ENCODE measurements at regions not wholly inside any gene's neighbourhood (a gene's known extent, or its start where the extent isn't known, plus 50 kb on each side); places are given as distances from the start of the nearest gene placed in this dataset.

- DNase-seq: no peak
- no peaks in the 10 kb centered on the region for H3K9me3 ChIP-seq (ENCODE audit: low read length)
- H2AFZ ChIP-seq (ENCODE audit: low read length): no peak overlapping the region
- H3K9ac ChIP-seq (ENCODE audit: low read length): no peak overlapping the region
- H3K9me2 ChIP-seq (replicated peaks; ENCODE audit: insufficient read depth, low read length): no peaks in the 10 kb centered on the region
- no peak overlapping the region for H3K4me3 ChIP-seq (ENCODE audit: low read length)
- no peaks in the 10 kb centered on the region for H3K36me3 ChIP-seq (ENCODE audit: insufficient read depth, low read length)
- no peaks in the 10 kb centered on the region for H3K27me3 ChIP-seq (ENCODE audit: low read length)
- H4K20me1 ChIP-seq (ENCODE audit: insufficient read depth, low read depth, low read length): no peaks in the 10 kb centered on the region
- no peak overlapping the region for H3K27ac ChIP-seq (ENCODE audit: low read length)
- H3K4me2 ChIP-seq (ENCODE audit: low read depth, low read length, poor library complexity, severe bottlenecking): no peak overlapping the region
- H3K79me2 ChIP-seq (ENCODE audit: low read length): no peaks in the 10 kb centered on the region
- H3K4me1 ChIP-seq (ENCODE audit: low read length): no peaks in the 10 kb centered on the region
Observed at GRCh38 chr22:47388778-47389177, 626.3 kb downstream of the TBC1D22A start.

- Histone ChIP-seq H3K27ac (ENCODE audit: low read length) (no peak overlapping the region), H3K36me3 (ENCODE audit: insufficient read depth, low read length) (no peaks in the 10 kb centered on the region), H3K79me2 (ENCODE audit: low read length) (no peaks in the 10 kb centered on the region), H3K9ac (ENCODE audit: low read length) (no peak overlapping the region), H3K9me3 (ENCODE audit: low read length) (no peaks in the 10 kb centered on the region), H3K4me3 (ENCODE audit: low read length) (no peak overlapping the region), H3K4me1 (ENCODE audit: low read length) (no peaks in the 10 kb centered on the region), H4K20me1 (ENCODE audit: insufficient read depth, low read depth, low read length) (no peaks in the 10 kb centered on the region), H3K27me3 (ENCODE audit: low read length) (no peaks in the 10 kb centered on the region), H3K9me2 (replicated peaks; ENCODE audit: insufficient read depth, low read length) (no peaks in the 10 kb centered on the region), H3K4me2 (ENCODE audit: low read depth, low read length, poor library complexity, severe bottlenecking) (no peak overlapping the region), H2AFZ (ENCODE audit: low read length) (no peak overlapping the region)
- no peak for DNase-seq
Observed at GRCh38 chr22:47388331-47388730, 625.9 kb downstream of the TBC1D22A start.

DNA sequence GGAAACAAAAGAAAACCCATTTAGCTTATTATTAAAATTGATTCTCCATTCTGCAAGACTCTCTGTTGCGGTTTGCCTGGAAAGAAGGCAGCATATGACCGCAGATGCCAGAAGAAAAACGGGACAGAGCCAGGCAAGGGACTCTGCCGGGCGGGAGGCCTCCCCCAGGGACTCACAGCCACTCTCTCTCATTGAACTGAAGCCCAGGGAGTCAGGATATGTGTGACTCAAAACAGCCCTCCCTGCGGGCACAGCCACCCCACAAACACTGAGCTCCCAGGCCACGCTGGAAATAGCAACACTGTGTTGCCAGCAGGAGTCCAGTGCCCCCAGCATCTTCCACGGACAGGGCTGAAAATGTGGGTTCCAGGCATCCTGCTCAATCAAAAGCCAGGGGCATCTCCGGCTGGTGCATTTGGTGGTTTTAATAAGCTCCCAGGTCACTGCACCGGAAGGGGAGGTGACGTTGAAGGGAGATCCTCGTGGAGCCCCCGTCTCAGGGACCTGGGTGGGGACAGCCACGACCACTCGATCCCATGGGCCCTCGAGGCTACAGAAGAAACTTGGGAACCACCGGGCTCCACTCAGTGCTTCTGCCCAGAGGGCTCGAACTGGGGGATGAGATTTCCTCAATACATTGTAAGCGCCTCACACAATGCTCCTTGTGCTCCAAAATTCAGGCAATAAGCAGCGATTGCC, 624.5 kb downstream of the TBC1D22A start:
- Histone ChIP-seq H3K4me3 (ENCODE audit: low read length) (no peak overlapping the region), H3K27me3 (ENCODE audit: low read length) (no peaks in the 10 kb centered on the region), H3K9me2 (replicated peaks; ENCODE audit: insufficient read depth, low read length) (no peaks in the 10 kb centered on the region), H3K79me2 (ENCODE audit: low read length) (no peaks in the 10 kb centered on the region), H3K36me3 (ENCODE audit: insufficient read depth, low read length) (no peaks in the 10 kb centered on the region), H3K9me3 (ENCODE audit: low read length) (no peaks in the 10 kb centered on the region), H2AFZ (ENCODE audit: low read length) (no peak overlapping the region), H3K4me2 (ENCODE audit: low read depth, low read length, poor library complexity, severe bottlenecking) (no peak overlapping the region), H3K9ac (ENCODE audit: low read length) (no peak overlapping the region), H3K4me1 (ENCODE audit: low read length) (no peaks in the 10 kb centered on the region), H4K20me1 (ENCODE audit: insufficient read depth, low read depth, low read length) (no peaks in the 10 kb centered on the region), H3K27ac (ENCODE audit: low read length) (no peak overlapping the region)
- no peak for DNase-seq

GRCh38 chr22:47384977-47385376, 622.5 kb downstream of the TBC1D22A start:
- Histone ChIP-seq H3K4me3 (ENCODE audit: low read length) (no peak overlapping the region), H3K4me2 (ENCODE audit: low read depth, low read length, poor library complexity, severe bottlenecking) (no peak overlapping the region), H3K4me1 (ENCODE audit: low read length) (no peaks in the 10 kb centered on the region), H3K27ac (ENCODE audit: low read length) (no peak overlapping the region), H3K9me2 (replicated peaks; ENCODE audit: insufficient read depth, low read length) (no peaks in the 10 kb centered on the region), H2AFZ (ENCODE audit: low read length) (no peak overlapping the region), H3K9ac (ENCODE audit: low read length) (no peak overlapping the region), H3K79me2 (ENCODE audit: low read length) (no peaks in the 10 kb centered on the region), H3K36me3 (ENCODE audit: insufficient read depth, low read length) (no peaks in the 10 kb centered on the region), H4K20me1 (ENCODE audit: insufficient read depth, low read depth, low read length) (no peaks in the 10 kb centered on the region), H3K9me3 (ENCODE audit: low read length) (no peaks in the 10 kb centered on the region), H3K27me3 (ENCODE audit: low read length) (no peaks in the 10 kb centered on the region)
- DNase-seq: no peak

- H3K9me2 ChIP-seq (replicated peaks; ENCODE audit: insufficient read depth, low read length): no peaks in the 10 kb centered on the region
- no peaks in the 10 kb centered on the region for H3K79me2 ChIP-seq (ENCODE audit: low read length)
- H3K27ac ChIP-seq (ENCODE audit: low read length): no peak overlapping the region
Observed at GRCh38 chr22:47382164-47382890, 619.9 kb downstream of the TBC1D22A start.

GRCh38 chr22:47381240-47381639, 618.8 kb downstream of the TBC1D22A start:
- Histone ChIP-seq H3K9ac (ENCODE audit: low read length) (no peak overlapping the region), H3K36me3 (ENCODE audit: insufficient read depth, low read length) (no peaks in the 10 kb centered on the region), H3K4me3 (ENCODE audit: low read length) (no peak overlapping the region), H3K27ac (ENCODE audit: low read length) (no peak overlapping the region), H4K20me1 (ENCODE audit: insufficient read depth, low read depth, low read length) (no peaks in the 10 kb centered on the region), H3K27me3 (ENCODE audit: low read length) (no peaks in the 10 kb centered on the region), H3K9me3 (ENCODE audit: low read length) (no peaks in the 10 kb centered on the region), H3K4me1 (ENCODE audit: low read length) (no peaks in the 10 kb centered on the region), H2AFZ (ENCODE audit: low read length) (no peak overlapping the region), H3K4me2 (ENCODE audit: low read depth, low read length, poor library complexity, severe bottlenecking) (no peak overlapping the region), H3K9me2 (replicated peaks; ENCODE audit: insufficient read depth, low read length) (no peaks in the 10 kb centered on the region), H3K79me2 (ENCODE audit: low read length) (no peaks in the 10 kb centered on the region)
- DNase-seq: no peak

More at GRCh38 chr22:47382164-47382890, 619.9 kb downstream of the TBC1D22A start:
- no peak overlapping the region for H3K4me3 ChIP-seq (ENCODE audit: low read length)
- no peak overlapping the region for H2AFZ ChIP-seq (ENCODE audit: low read length)
- no peaks in the 10 kb centered on the region for H4K20me1 ChIP-seq (ENCODE audit: insufficient read depth, low read depth, low read length)
- no peaks in the 10 kb centered on the region for H3K4me1 ChIP-seq (ENCODE audit: low read length)
- H3K27me3 ChIP-seq (ENCODE audit: low read length): no peaks in the 10 kb centered on the region
- no peak for DNase-seq
- no peak overlapping the region for H3K9ac ChIP-seq (ENCODE audit: low read length)
- no peaks in the 10 kb centered on the region for H3K36me3 ChIP-seq (ENCODE audit: insufficient read depth, low read length)
- no peaks in the 10 kb centered on the region for H3K9me3 ChIP-seq (ENCODE audit: low read length)
- no peak overlapping the region for H3K4me2 ChIP-seq (ENCODE audit: low read depth, low read length, poor library complexity, severe bottlenecking)

DNA sequence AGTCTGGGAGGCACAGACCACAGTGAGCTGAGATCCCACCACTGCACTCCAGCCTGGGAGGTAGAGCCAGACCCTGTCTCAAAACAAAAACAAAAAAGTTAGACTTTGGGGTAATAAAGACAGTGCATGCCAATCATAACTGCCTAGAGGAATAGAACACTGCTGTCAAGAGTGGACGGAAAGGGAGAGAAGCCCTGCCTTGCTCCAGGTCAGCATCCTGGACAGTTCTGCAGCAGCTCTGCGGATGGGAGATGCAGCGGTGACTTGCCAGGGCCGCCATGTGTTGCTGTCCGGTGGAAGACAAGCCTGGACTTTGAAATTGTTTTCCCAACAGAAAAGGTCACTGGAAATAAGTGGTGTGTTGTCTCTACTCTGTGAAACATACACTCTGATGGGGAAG, 618.2 kb downstream of the TBC1D22A start:
- H3K9me2 ChIP-seq (replicated peaks; ENCODE audit: insufficient read depth, low read length): no peaks in the 10 kb centered on the region
- H3K9ac ChIP-seq (ENCODE audit: low read length): no peak overlapping the region
- H3K27ac ChIP-seq (ENCODE audit: low read length): no peak overlapping the region
- no peak overlapping the region for H3K4me2 ChIP-seq (ENCODE audit: low read depth, low read length, poor library complexity, severe bottlenecking)
- no peak overlapping the region for H3K4me3 ChIP-seq (ENCODE audit: low read length)
- DNase-seq: no peak
- H3K36me3 ChIP-seq (ENCODE audit: insufficient read depth, low read length): no peaks in the 10 kb centered on the region
- no peaks in the 10 kb centered on the region for H3K27me3 ChIP-seq (ENCODE audit: low read length)
- no peaks in the 10 kb centered on the region for H3K9me3 ChIP-seq (ENCODE audit: low read length)
- no peak overlapping the region for H2AFZ ChIP-seq (ENCODE audit: low read length)
- no peaks in the 10 kb centered on the region for H3K4me1 ChIP-seq (ENCODE audit: low read length)
- H4K20me1 ChIP-seq (ENCODE audit: insufficient read depth, low read depth, low read length): no peaks in the 10 kb centered on the region
- no peaks in the 10 kb centered on the region for H3K79me2 ChIP-seq (ENCODE audit: low read length)

GRCh38 chr22:47379037-47379436, 616.6 kb downstream of the TBC1D22A start:
- Histone ChIP-seq H3K9me3 (ENCODE audit: low read length) (no peaks in the 10 kb centered on the region), H3K9ac (ENCODE audit: low read length) (no peak overlapping the region)

More at GRCh38 chr22:47379037-47379436, 616.6 kb downstream of the TBC1D22A start:
- DNase-seq: no peak
- Histone ChIP-seq H3K79me2 (ENCODE audit: low read length) (no peaks in the 10 kb centered on the region), H4K20me1 (ENCODE audit: insufficient read depth, low read depth, low read length) (no peaks in the 10 kb centered on the region), H3K4me2 (ENCODE audit: low read depth, low read length, poor library complexity, severe bottlenecking) (no peak overlapping the region), H2AFZ (ENCODE audit: low read length) (no peak overlapping the region), H3K9me2 (replicated peaks; ENCODE audit: insufficient read depth, low read length) (no peaks in the 10 kb centered on the region), H3K4me1 (ENCODE audit: low read length) (no peaks in the 10 kb centered on the region), H3K27ac (ENCODE audit: low read length) (no peak overlapping the region), H3K27me3 (ENCODE audit: low read length) (no peaks in the 10 kb centered on the region), H3K4me3 (ENCODE audit: low read length) (no peak overlapping the region), H3K36me3 (ENCODE audit: insufficient read depth, low read length) (no peaks in the 10 kb centered on the region)

Data from Karpas-422 (cell line).